ENCODE measurements at regions not wholly inside any gene's neighbourhood (a gene's known extent, or its start where the extent isn't known, plus 50 kb on each side); places are given as distances from the start of the nearest gene placed in this dataset.

- peak; percentile 97 for ATAC-seq
- Histone ChIP-seq H3K4me2 (ENCODE audit: insufficient read depth, low read length) (peak overlapping the region; percentile 58), H3K9ac (ENCODE audit: insufficient read depth in 1 of 2, low read depth in 2 of 2, low read length in 2 of 2) (no peak overlapping the region), H3K79me2 (ENCODE audit: control insufficient read depth, insufficient read depth, low read length) (no peaks in the 10 kb centered on the region), H3K9me3 (replicated peaks; ENCODE audit: control insufficient read depth, insufficient read depth, low read depth, low read length) (no peaks in the 10 kb centered on the region), H2AFZ (ENCODE audit: low read depth, low read length) (peak overlapping the region; percentile 56), H3K27me3 (ENCODE audit: control insufficient read depth in 2 of 2, insufficient read depth in 2 of 2, low read length in 2 of 2) (no peaks in the 10 kb centered on the region; a peak in 1 of 5 replicates), H3K4me3 (no peak overlapping the region), H4K20me1 (replicated peaks; ENCODE audit: control insufficient read depth, insufficient read depth, low read length) (no peaks in the 10 kb centered on the region), H3K36me3 (ENCODE audit: control insufficient read depth, insufficient read depth, low read length) (no peaks in the 10 kb centered on the region), H3K9me1 (ENCODE audit: control insufficient read depth, insufficient read depth, low read length) (no peaks in the 10 kb centered on the region), H3K27ac (ENCODE audit: extremely low read depth, low read depth, low read length) (no peak overlapping the region), H3K4me1 (replicated peaks in 1 of 2; ENCODE audit: control insufficient read depth in 2 of 2, insufficient read depth in 2 of 2, low read length in 2 of 2) (no peaks in the 10 kb centered on the region; a peak in 1 of 5 replicates)
- FAIRE-seq = peak; percentile 84
- BruUV-seq (replicated peaks) = no TSS peak
- DNase-seq (ENCODE audit: extremely low read depth in 1 of 4, low spot score in 3 of 4) = peak; percentile 28 to 65 (median 37)
- CTCF ChIA-PET (ENCODE audit: low intra/inter-chr PET ratio) = interaction anchor here (0.6 kb wide), 1 partner anchor 1146 kb away, joined by 3 read pairs; no protein-coding TSS in a partner anchor
- intact Hi-C loops (cut with micrococcal nuclease) (loop anchor here (1.0 to 2.0 kb wide), 4 partner anchors 57 to 1148 kb away; partner anchors contain the start of gene GLRA2), in situ Hi-C loops (cut with MboI) (no loop called here)
- POLR2A ChIA-PET = no interaction called here
- WGBS (ENCODE audit: insufficient coverage, low coverage, missing lambda C conversion rate) = 1% methylated on average over 13 of the region's 13 CpGs
- peak; percentile 17; the same call in 1 of the 2 replicates for TF ChIP-seq MAFG (tag; conservative IDR thresholded peaks at IDR 0.05)
- no peak for TF ChIP-seq ATF1 (CRISPR knock-in tag; IDR thresholded peaks at IDR 0.05)
- TF ChIP-seq ATF1 (tag; IDR thresholded peaks at IDR 0.05) = 0 out of 2 replicates have a peak, but pooled peaks have one; percentile 26
- TF ChIP-seq HMG20A (CRISPR knock-in tag; conservative IDR thresholded peaks at IDR 0.05) = no peak
- no peak for TF ChIP-seq ZNF318 (IDR thresholded peaks at IDR 0.05; ENCODE audit: borderline replicate concordance in 1 of 2, low read depth in 1 of 2)
- peak; percentile 41; the same call in 1 of the 2 replicates for TF ChIP-seq STAG1 (CRISPR knock-in tag; IDR thresholded peaks at IDR 0.05; ENCODE audit: borderline replicate concordance)
- TF ChIP-seq CREM (IDR thresholded peaks at IDR 0.05; ENCODE audit: low read depth) = peak; percentile 35; the same call in 1 of the 2 replicates
- no peak for TF ChIP-seq ZBTB26 (CRISPR knock-in tag; IDR thresholded peaks at IDR 0.05)
- peak; percentile 22 for TF ChIP-seq PRDM10 (IDR thresholded peaks at IDR 0.05; ENCODE audit: partially characterized antibody)
Measured at GRCh38 chrX:14095702-14096101, 66.0 kb upstream of the GEMIN8 start.
